Activated CD4-positive, alpha-beta T cell treated with anti-CD3 and anti-CD28 coated beads, Interleukin-2, amount 10 ng/mL, durations not matched to agents 7 days and 5 days (primary cell): ENCODE measurements at regions not wholly inside any gene's neighbourhood (a gene's known extent, or its start where the extent isn't known, plus 50 kb on each side); places are given as distances from the start of the nearest gene placed in this dataset.

ENCODE experiments used
- CTCF ChIA-PET: fragments of 350-600 bp; sonication (Branson Sonifier 250); formaldehyde crosslinking; loops from one replicate; lab custom pipeline; 2021; ENCODE audit warnings: antibody characterized with exemption; lab: Charles Lee
- POLR2A ChIA-PET: fragments of 350-600 bp; sonication (Branson Sonifier 250); formaldehyde crosslinking; loops from one replicate; lab custom pipeline; 2021; ENCODE audit warnings: antibody characterized with exemption; lab: Charles Lee
- DNase-seq: peaks from one replicate; pipeline ENCODE4 v3.0.0-alpha.2; 2020
- H3K27ac Mint-ChIP-seq: one replicate; pipeline ENCODE4 v1.8.0; 2021; ENCODE audit warnings: mild to moderate bottlenecking, moderate library complexity, mixed read lengths
- H3K27me3 Mint-ChIP-seq: one replicate; pipeline ENCODE4 v1.8.0; 2021; ENCODE audit warnings: mixed read lengths
- H3K36me3 Mint-ChIP-seq: one replicate; pipeline ENCODE4 v1.8.0; 2021; ENCODE audit warnings: low read depth, mixed read lengths
- H3K4me1 Mint-ChIP-seq: one replicate; pipeline ENCODE4 v1.8.0; 2021; ENCODE audit warnings: mixed read lengths
- H3K4me3 Mint-ChIP-seq: one replicate; pipeline ENCODE4 v1.8.0; 2021; ENCODE audit warnings: mild to moderate bottlenecking, moderate library complexity, mixed read lengths
- H3K9me3 Mint-ChIP-seq: one replicate; pipeline ENCODE4 v1.8.0; 2021; ENCODE audit warnings: mixed read lengths

DNA sequence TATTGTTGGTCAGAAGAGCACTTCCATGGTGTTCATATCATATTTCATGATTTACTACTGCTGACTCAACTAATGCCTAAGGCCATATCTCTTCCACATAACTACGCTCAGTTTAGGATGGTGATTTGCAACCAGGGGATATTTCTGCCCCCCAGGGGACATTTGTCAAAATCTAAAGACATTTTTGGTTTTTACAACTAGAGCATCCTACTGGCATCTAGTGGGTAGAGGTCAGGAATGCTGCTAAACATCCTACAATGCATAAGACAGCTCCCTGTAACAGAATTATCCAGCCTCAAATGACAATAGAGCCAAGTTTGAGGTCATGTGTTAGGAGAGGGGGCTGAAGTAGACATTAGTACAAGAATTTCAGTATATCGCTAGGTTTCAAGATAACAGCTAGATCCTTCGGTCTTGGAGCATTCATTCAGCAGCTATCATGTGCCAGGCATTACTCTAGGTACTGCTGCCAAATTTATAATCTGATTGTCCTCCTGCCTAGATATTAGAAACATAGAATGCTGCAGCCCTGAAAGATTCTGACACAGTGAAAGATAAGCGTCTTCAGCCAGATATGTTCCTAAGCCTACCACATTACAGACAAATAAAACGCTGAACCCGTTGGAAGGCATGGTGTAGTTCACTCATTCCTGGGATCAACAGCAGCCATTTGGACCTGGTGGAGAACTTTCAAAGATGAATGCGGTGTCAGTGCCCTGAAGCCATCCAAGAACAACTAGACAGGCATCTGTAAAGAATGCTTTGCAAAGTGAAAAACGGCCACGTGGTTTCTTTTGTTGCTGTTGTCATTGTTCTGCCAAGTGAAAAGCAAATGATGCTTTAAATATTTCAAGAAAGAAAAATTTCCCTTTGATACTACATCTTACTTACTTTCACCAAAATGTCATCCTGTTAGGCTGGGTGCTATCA lies 55.5 kb upstream of the FST start:
- H3K36me3 Mint-ChIP-seq: no peaks in the 10 kb centered on the region
- H3K4me1 Mint-ChIP-seq: no peaks in the 10 kb centered on the region
- no peak overlapping the region for H3K27ac Mint-ChIP-seq
- POLR2A ChIA-PET: no interaction called here
- no peak for DNase-seq
- no peak overlapping the region for H3K4me3 Mint-ChIP-seq
- no peaks in the 10 kb centered on the region for H3K9me3 Mint-ChIP-seq
- CTCF ChIA-PET: interaction anchor here (1.0 kb wide), 1 partner anchor 69 kb away, joined by 3 read pairs; no protein-coding TSS in a partner anchor
- H3K27me3 Mint-ChIP-seq: peaks cover 33% of the 10 kb centered on the region

DNA sequence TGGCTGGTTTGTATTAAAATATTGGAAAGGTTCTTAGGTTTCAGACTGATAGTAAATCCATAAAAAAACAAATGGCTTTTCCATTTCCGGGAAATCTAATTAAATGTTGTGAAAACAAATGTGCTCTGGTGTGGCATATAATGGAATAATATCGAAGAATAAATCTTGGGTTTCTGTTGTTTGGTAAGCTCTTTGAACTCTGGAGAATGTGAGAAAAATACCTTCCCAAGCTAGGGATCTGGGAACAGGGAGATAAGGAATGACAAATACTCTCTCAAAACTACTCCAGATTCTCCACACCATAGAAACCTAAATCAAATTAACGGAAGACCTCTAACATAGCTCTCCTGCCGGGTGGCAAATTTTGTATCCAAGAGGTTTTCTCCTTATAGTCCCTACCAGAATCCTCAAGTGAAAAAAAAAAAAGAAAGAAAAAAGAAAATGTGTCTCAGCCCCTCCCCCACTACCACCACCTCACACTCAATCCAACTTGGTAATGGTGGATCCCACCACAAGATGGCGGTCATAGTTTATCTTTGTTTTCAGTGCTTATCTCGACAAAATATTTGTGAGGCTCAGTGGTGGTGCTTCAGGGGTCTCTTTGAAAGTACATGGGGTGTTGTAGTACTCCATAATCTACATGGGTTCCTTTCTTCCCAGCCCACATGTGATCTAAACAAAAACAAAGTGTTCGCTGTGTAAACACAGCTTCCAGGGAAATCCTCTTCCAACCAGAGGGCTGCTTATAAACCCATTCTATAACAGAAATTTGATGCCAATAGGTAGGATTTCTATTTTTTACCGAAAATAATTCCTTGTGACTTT lies 54.5 kb upstream of the FST start:
- POLR2A ChIA-PET: no interaction called here
- Mint-ChIP-seq H3K27me3 (peaks cover 33% of the 10 kb centered on the region), H3K4me1 (no peaks in the 10 kb centered on the region), H3K4me3 (no peak overlapping the region), H3K9me3 (no peaks in the 10 kb centered on the region), H3K27ac (no peak overlapping the region), H3K36me3 (no peaks in the 10 kb centered on the region)
- peak; percentile 19 for DNase-seq
- CTCF ChIA-PET: interaction anchor here (1.0 kb wide), 1 partner anchor 70 kb away, joined by 3 read pairs; no protein-coding TSS in a partner anchor

DNA sequence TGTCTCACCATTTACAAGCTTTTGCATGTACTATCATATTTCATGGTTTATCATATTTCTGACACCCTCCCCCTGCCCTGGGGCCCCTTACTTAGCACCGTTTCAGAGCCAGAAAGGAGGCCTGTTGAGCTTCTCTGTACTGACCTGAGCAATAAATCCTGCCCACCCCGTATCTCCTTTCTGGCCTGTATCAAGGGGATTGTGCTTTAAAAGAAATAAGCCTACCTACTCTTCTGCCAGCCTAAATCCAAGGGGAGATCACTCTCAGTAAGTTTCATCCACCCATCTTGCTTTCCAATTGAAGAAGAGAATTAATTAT lies 54.0 kb upstream of the FST start:
- POLR2A ChIA-PET: no interaction called here
- DNase-seq: no peak
- CTCF ChIA-PET: interaction anchor here (1.0 kb wide), 1 partner anchor 71 kb away, joined by 3 read pairs; no protein-coding TSS in a partner anchor
- Mint-ChIP-seq H3K4me1 (no peaks in the 10 kb centered on the region), H3K27me3 (peaks cover 31% of the 10 kb centered on the region), H3K27ac (no peak overlapping the region), H3K4me3 (no peak overlapping the region), H3K9me3 (no peaks in the 10 kb centered on the region), H3K36me3 (no peaks in the 10 kb centered on the region)

DNA sequence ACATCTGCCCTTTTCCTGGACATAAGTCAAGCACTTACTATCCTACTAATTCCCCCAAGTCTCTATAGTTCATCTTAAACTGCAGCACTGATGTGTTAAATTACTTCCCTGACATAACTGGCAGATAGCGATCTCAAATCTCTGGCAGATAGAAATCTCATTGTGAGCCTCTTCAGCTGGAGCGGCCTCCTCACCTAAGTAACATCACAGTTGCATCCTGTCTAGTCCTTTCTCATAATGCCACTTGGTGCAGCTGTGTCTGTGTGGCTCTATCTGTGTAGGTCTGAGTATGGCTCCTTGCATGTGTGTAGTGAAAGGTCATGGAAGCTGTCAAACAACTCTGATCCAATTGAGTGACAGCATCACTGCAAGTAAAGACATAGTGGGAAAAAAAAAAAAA lies 53.6 kb upstream of the FST start:
- DNase-seq: no peak
- ChIA-PET CTCF (interaction anchor here (0.6 kb wide), 1 partner anchor 639 kb away, joined by 3 read pairs; no protein-coding TSS in a partner anchor), POLR2A (no interaction called here)
- Mint-ChIP-seq H3K4me1 (no peaks in the 10 kb centered on the region), H3K4me3 (no peak overlapping the region), H3K36me3 (no peaks in the 10 kb centered on the region), H3K27ac (no peak overlapping the region), H3K9me3 (no peaks in the 10 kb centered on the region), H3K27me3 (peaks cover 30% of the 10 kb centered on the region)

DNA sequence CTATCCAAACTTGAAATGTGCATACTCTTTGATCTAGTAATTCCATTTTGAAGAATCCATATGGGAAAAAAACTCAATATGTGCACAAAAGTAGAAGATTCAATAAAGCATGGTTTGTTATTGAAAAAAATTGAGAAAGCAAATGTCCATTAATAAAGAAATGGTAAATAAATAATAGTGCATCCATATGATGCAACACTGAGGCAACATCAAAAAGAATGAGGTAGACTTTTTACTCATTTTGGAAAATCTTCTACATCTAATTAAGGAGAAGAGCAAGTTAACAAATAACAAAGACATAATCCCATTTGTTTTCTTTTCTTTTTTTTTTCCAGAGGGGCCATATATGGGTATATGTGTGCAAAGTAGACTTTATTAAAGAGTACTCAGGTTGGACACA lies 52.5 kb upstream of the FST start:
- no peaks in the 10 kb centered on the region for H3K9me3 Mint-ChIP-seq
- no peaks in the 10 kb centered on the region for H3K36me3 Mint-ChIP-seq
- H3K27ac Mint-ChIP-seq: no peak overlapping the region
- H3K27me3 Mint-ChIP-seq: peaks cover 24% of the 10 kb centered on the region
- H3K4me3 Mint-ChIP-seq: no peak overlapping the region
- DNase-seq: no peak
- ChIA-PET POLR2A (no interaction called here), CTCF (interaction anchor here (0.5 kb wide), 1 partner anchor 977 kb away, joined by 3 read pairs; no protein-coding TSS in a partner anchor)
- no peaks in the 10 kb centered on the region for H3K4me1 Mint-ChIP-seq

DNA sequence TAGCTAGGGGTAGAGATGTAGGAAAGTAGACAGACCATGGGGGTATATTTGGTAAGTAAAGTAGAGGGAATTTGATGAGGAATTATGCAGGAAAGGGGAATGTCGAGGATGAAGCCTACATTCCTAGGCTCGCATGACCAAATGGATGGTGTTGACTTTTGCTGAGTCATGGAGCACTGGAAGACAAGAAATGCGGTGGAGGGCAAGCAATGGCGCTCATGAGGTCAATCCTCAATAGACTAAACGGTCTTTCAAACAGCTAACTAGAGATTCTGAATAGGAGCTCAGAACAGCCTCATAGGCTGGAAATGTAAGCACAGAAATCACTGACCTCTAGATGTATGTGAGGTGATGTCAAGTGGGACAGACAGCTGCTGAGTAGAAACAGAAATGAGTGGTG lies 50.7 kb upstream of the FST start:
- POLR2A ChIA-PET: no interaction called here
- Mint-ChIP-seq H3K9me3 (no peaks in the 10 kb centered on the region), H3K36me3 (no peaks in the 10 kb centered on the region), H3K4me1 (no peaks in the 10 kb centered on the region), H3K27me3 (peaks cover 12% of the 10 kb centered on the region), H3K27ac (no peak overlapping the region), H3K4me3 (no peak overlapping the region)
- DNase-seq: no peak
- CTCF ChIA-PET: no interaction called here

DNA sequence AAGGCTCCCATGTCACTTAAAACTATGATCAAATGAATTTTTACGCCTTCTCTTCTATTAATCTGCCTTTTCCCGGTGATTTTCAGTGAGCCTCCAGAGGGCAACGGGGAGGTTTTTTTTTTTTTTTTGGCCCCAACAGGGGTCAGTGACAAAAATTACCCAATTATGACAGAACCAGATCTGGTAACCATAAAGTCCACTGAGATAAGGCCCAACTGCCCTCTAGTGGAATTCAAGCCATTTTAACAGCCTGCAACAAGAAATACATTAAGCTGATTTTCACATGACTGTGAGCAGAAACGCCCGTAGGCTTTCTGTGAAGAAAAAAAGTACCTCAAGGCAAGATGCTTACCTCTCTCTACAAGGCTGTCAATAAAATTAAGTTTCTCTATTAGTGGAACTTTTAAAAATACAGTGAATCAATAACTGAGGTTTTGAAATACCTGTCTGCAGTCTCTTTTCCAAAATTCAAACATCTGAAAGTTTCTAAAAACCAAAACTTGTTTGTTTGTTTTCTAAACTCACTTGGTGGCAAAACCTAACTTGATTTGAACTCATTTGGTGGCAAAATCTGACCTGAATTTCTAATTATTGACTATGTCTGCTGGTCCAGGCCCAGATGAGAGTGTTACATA lies 49.7 kb upstream of the FST start:
- ChIA-PET CTCF (no interaction called here), POLR2A (no interaction called here)
- no peaks in the 10 kb centered on the region for H3K9me3 Mint-ChIP-seq
- H3K36me3 Mint-ChIP-seq: no peaks in the 10 kb centered on the region
- no peak overlapping the region for H3K27ac Mint-ChIP-seq
- H3K4me1 Mint-ChIP-seq: no peaks in the 10 kb centered on the region
- H3K27me3 Mint-ChIP-seq: peaks cover 12% of the 10 kb centered on the region
- no peak overlapping the region for H3K4me3 Mint-ChIP-seq
- no peak for DNase-seq
